Activated CD8-positive, alpha-beta T cell treated with anti-CD3 and anti-CD28 coated beads, Interleukin-2, amount 10 ng/mL, durations not matched to agents 7 days and 5 days (primary cell): ENCODE measurements at regions not wholly inside any gene's neighbourhood (a gene's known extent, or its start where the extent isn't known, plus 50 kb on each side); places are given as distances from the start of the nearest gene placed in this dataset.
"Not testable (repeated sequence)": the region's sequence is repeated elsewhere in the genome, so short reads cannot be mapped to it uniquely, and the experiment has no call there.

Experiments used
- ATAC-seq: fragments of 150-1000 bp; cut with Tn5 transposase; one replicate; pipeline ENCODE4 v1.10.0; 2021; ENCODE audit warnings: moderate library complexity
- CTCF ChIA-PET: fragments of 350-600 bp; sonication (Branson Sonifier 250); formaldehyde crosslinking; loops from one replicate; lab custom pipeline; 2021; ENCODE audit warnings: antibody characterized with exemption; lab: Charles Lee
- POLR2A ChIA-PET: fragments of 350-600 bp; sonication (Branson Sonifier 250); formaldehyde crosslinking; loops from one replicate; lab custom pipeline; 2021; ENCODE audit warnings: antibody characterized with exemption; lab: Charles Lee
- DNase-seq: peaks from one replicate; pipeline ENCODE4 v3.0.0-alpha.2; 2020
- H3K27ac Mint-ChIP-seq: one replicate; pipeline ENCODE4 v1.8.0; 2021; ENCODE audit warnings: mild to moderate bottlenecking, mixed read lengths
- H3K27me3 Mint-ChIP-seq: one replicate; pipeline ENCODE4 v1.8.0; 2021; ENCODE audit warnings: low read depth, mixed read lengths
- H3K36me3 Mint-ChIP-seq: one replicate; pipeline ENCODE4 v1.8.0; 2021; ENCODE audit warnings: low read depth, mixed read lengths
- H3K4me1 Mint-ChIP-seq: one replicate; pipeline ENCODE4 v1.8.0; 2021; ENCODE audit warnings: low read depth, mixed read lengths
- H3K4me3 Mint-ChIP-seq: one replicate; pipeline ENCODE4 v1.8.0; 2021; ENCODE audit warnings: mild to moderate bottlenecking, mixed read lengths
- H3K9me3 Mint-ChIP-seq: one replicate; pipeline ENCODE4 v1.8.0; 2022; ENCODE audit warnings: mixed read lengths; ENCODE audit not compliant: insufficient read depth

GRCh38 chr3:30535525-30535924 is 70.9 kb upstream of the TGFBR2 start:
- no peak for DNase-seq
- Mint-ChIP-seq H3K4me3 (no peak overlapping the region), H3K4me1 (no peaks in the 10 kb centered on the region), H3K27ac (no peak overlapping the region), H3K36me3 (no peaks in the 10 kb centered on the region), H3K9me3 (no peaks in the 10 kb centered on the region), H3K27me3 (no peaks in the 10 kb centered on the region)
- CTCF ChIA-PET: no interaction called here
- no peak for ATAC-seq
- POLR2A ChIA-PET: no interaction called here

GRCh38 chr3:30538791-30539190 is 67.6 kb upstream of the TGFBR2 start:
- no peak for DNase-seq
- H3K9me3 Mint-ChIP-seq: no peaks in the 10 kb centered on the region
- ATAC-seq: no peak
- no peak overlapping the region for H3K27ac Mint-ChIP-seq
- H3K4me1 Mint-ChIP-seq: no peaks in the 10 kb centered on the region
- no peak overlapping the region for H3K4me3 Mint-ChIP-seq
- POLR2A ChIA-PET: no interaction called here
- no peaks in the 10 kb centered on the region for H3K27me3 Mint-ChIP-seq
- H3K36me3 Mint-ChIP-seq: no peaks in the 10 kb centered on the region
- CTCF ChIA-PET: no interaction called here

- Mint-ChIP-seq H3K9me3 (no peaks in the 10 kb centered on the region), H3K27ac (no peak overlapping the region), H3K4me1 (no peaks in the 10 kb centered on the region), H3K27me3 (no peaks in the 10 kb centered on the region), H3K36me3 (no peaks in the 10 kb centered on the region), H3K4me3 (no peak overlapping the region)
- ATAC-seq: no peak
- CTCF ChIA-PET: no interaction called here
- no peak for DNase-seq
- POLR2A ChIA-PET: no interaction called here
These were observed 67.2 kb upstream of the TGFBR2 start for GRCh38 chr3:30539206-30539605.

- ATAC-seq (no peak), DNase-seq (no peak)
- Mint-ChIP-seq H3K27me3 (no peaks in the 10 kb centered on the region), H3K4me1 (no peaks in the 10 kb centered on the region), H3K9me3 (no peaks in the 10 kb centered on the region), H3K27ac (no peak overlapping the region), H3K4me3 (no peak overlapping the region), H3K36me3 (no peaks in the 10 kb centered on the region)
- ChIA-PET POLR2A (no interaction called here), CTCF (no interaction called here)
These were observed 66.6 kb upstream of the TGFBR2 start for GRCh38 chr3:30539772-30540171.

GRCh38 chr3:30541156-30541555 is 65.2 kb upstream of the TGFBR2 start:
- H3K27me3 Mint-ChIP-seq, H3K36me3 Mint-ChIP-seq, H3K4me1 Mint-ChIP-seq, H3K27ac Mint-ChIP-seq, DNase-seq, H3K4me3 Mint-ChIP-seq, H3K9me3 Mint-ChIP-seq, ATAC-seq: not testable (repeated sequence)
- CTCF ChIA-PET: interaction anchor here (1.3 kb wide), 1 partner anchor 11 kb away, joined by 4 read pairs; no protein-coding TSS in a partner anchor
- POLR2A ChIA-PET: interaction anchor here (0.5 kb wide), 1 partner anchor 215 kb away, joined by 3 read pairs; no protein-coding TSS in a partner anchor

- POLR2A ChIA-PET: no interaction called here
These were observed 63.5 kb upstream of the TGFBR2 start for GRCh38 chr3:30542897-30543296.

GRCh38 chr3:30544812-30545211 is 61.6 kb upstream of the TGFBR2 start:
- ChIA-PET POLR2A (interaction anchor here (0.5 kb wide), 1 partner anchor 75 kb away, joined by 3 read pairs; no protein-coding TSS in a partner anchor), CTCF (no interaction called here)
- H3K4me1 Mint-ChIP-seq: no peaks in the 10 kb centered on the region
- no peak overlapping the region for H3K4me3 Mint-ChIP-seq
- no peaks in the 10 kb centered on the region for H3K9me3 Mint-ChIP-seq
- ATAC-seq (no peak), DNase-seq (no peak)
- H3K36me3 Mint-ChIP-seq: no peaks in the 10 kb centered on the region
- H3K27me3 Mint-ChIP-seq: no peaks in the 10 kb centered on the region
- no peak overlapping the region for H3K27ac Mint-ChIP-seq

More at GRCh38 chr3:30542897-30543296, 63.5 kb upstream of the TGFBR2 start:
- Mint-ChIP-seq H3K27me3 (no peaks in the 10 kb centered on the region), H3K27ac (no peak overlapping the region), H3K9me3 (no peaks in the 10 kb centered on the region), H3K4me1 (no peaks in the 10 kb centered on the region), H3K36me3 (no peaks in the 10 kb centered on the region), H3K4me3 (no peak overlapping the region)
- DNase-seq (no peak), ATAC-seq (no peak)
- CTCF ChIA-PET: no interaction called here

GRCh38 chr3:30546934-30547333 is 59.5 kb upstream of the TGFBR2 start:
- DNase-seq (no peak), ATAC-seq (no peak)
- Mint-ChIP-seq H3K27ac (no peak overlapping the region), H3K9me3 (no peaks in the 10 kb centered on the region), H3K36me3 (no peaks in the 10 kb centered on the region), H3K4me3 (no peak overlapping the region), H3K27me3 (no peaks in the 10 kb centered on the region), H3K4me1 (no peaks in the 10 kb centered on the region)
- CTCF ChIA-PET: interaction anchor here (1.0 kb wide), 1 partner anchor 348 kb away, joined by 3 read pairs; no protein-coding TSS in a partner anchor
- POLR2A ChIA-PET: no interaction called here

GRCh38 chr3:30547716-30548115 is 58.7 kb upstream of the TGFBR2 start:
- Mint-ChIP-seq H3K27me3 (no peaks in the 10 kb centered on the region), H3K9me3 (no peaks in the 10 kb centered on the region), H3K4me1 (no peaks in the 10 kb centered on the region), H3K36me3 (no peaks in the 10 kb centered on the region), H3K27ac (no peak overlapping the region), H3K4me3 (no peak overlapping the region)
- ChIA-PET CTCF (interaction anchor here (1.0 kb wide), 1 partner anchor 87 kb away, joined by 3 read pairs; no protein-coding TSS in a partner anchor), POLR2A (no interaction called here)
- DNase-seq (no peak), ATAC-seq (no peak)

- ATAC-seq (no peak), DNase-seq (no peak)
- ChIA-PET CTCF (interaction anchor here (1.0 kb wide), 1 partner anchor 86 kb away, joined by 3 read pairs; no protein-coding TSS in a partner anchor), POLR2A (no interaction called here)
- no peaks in the 10 kb centered on the region for H3K36me3 Mint-ChIP-seq
- no peaks in the 10 kb centered on the region for H3K4me1 Mint-ChIP-seq
- H3K9me3 Mint-ChIP-seq: no peaks in the 10 kb centered on the region
- H3K27ac Mint-ChIP-seq: no peak overlapping the region
- H3K27me3 Mint-ChIP-seq: no peaks in the 10 kb centered on the region
- no peak overlapping the region for H3K4me3 Mint-ChIP-seq
These were observed 57.8 kb upstream of the TGFBR2 start for GRCh38 chr3:30548600-30548999.

GRCh38 chr3:30549600-30549999 is 56.8 kb upstream of the TGFBR2 start:
- no peak for ATAC-seq
- Mint-ChIP-seq H3K27me3 (no peaks in the 10 kb centered on the region), H3K4me1 (no peaks in the 10 kb centered on the region), H3K27ac (no peak overlapping the region), H3K4me3 (no peak overlapping the region), H3K9me3 (no peaks in the 10 kb centered on the region), H3K36me3 (no peaks in the 10 kb centered on the region)
- DNase-seq: no peak
- ChIA-PET CTCF (no interaction called here), POLR2A (no interaction called here)

- Mint-ChIP-seq H3K4me3 (no peak overlapping the region), H3K27me3 (no peaks in the 10 kb centered on the region), H3K9me3 (no peaks in the 10 kb centered on the region), H3K36me3 (no peaks in the 10 kb centered on the region), H3K4me1 (no peaks in the 10 kb centered on the region), H3K27ac (no peak overlapping the region)
- POLR2A ChIA-PET: no interaction called here
- CTCF ChIA-PET: no interaction called here
- DNase-seq: no peak
- ATAC-seq: no peak
These were observed 56.2 kb upstream of the TGFBR2 start for GRCh38 chr3:30550246-30550645.

GRCh38 chr3:30551266-30551665 is 55.1 kb upstream of the TGFBR2 start:
- no peaks in the 10 kb centered on the region for H3K27me3 Mint-ChIP-seq
- H3K27ac Mint-ChIP-seq: no peak overlapping the region
- no peak for DNase-seq
- H3K36me3 Mint-ChIP-seq: no peaks in the 10 kb centered on the region
- ChIA-PET CTCF (interaction anchor here (1.1 to 1.3 kb wide), 2 partner anchors 9 to 33 kb away, joined by 3 to 4 read pairs; no protein-coding TSS in a partner anchor), POLR2A (interaction anchor here (0.6 kb wide), 1 partner anchor 93 kb away, joined by 3 read pairs; no protein-coding TSS in a partner anchor)
- H3K4me3 Mint-ChIP-seq: no peak overlapping the region
- H3K4me1 Mint-ChIP-seq: no peaks in the 10 kb centered on the region
- ATAC-seq: no peak
- no peaks in the 10 kb centered on the region for H3K9me3 Mint-ChIP-seq
